H9 (cell line): ENCODE measurements at regions not wholly inside any gene's neighbourhood (a gene's known extent, or its start where the extent isn't known, plus 50 kb on each side); places are given as distances from the start of the nearest gene placed in this dataset.

Experiments used
- DNase-seq: peaks from one replicate; pipeline ENCODE4 v3.0.0-alpha.2; 2017
- H2AFZ ChIP-seq: one replicate; pipeline ENCODE4 v1.6.1; 2013; ENCODE audit warnings: mild to moderate bottlenecking, low read length, control low read depth, moderate library complexity
- H2AK5ac ChIP-seq: 2 replicates; pipeline ENCODE4 v1.6.1; 2013; ENCODE audit warnings: low read length, control low read depth, mixed read lengths; ENCODE audit not compliant: insufficient read length
- H2BK120ac ChIP-seq: one replicate; pipeline ENCODE4 v1.6.1; 2013; ENCODE audit warnings: low read depth, mild to moderate bottlenecking, low read length, control low read depth, inconsistent platforms; ENCODE audit not compliant: poor library complexity, severe bottlenecking
- H2BK12ac ChIP-seq: 2 replicates; pipeline ENCODE4 v1.6.1; 2013; ENCODE audit warnings: low read length, control low read depth, mixed read lengths, low read depth; ENCODE audit not compliant: insufficient read length
- H2BK15ac ChIP-seq: 2 replicates; pipeline ENCODE4 v1.6.1; 2013; ENCODE audit warnings: low read depth, low read length, control low read depth
- H2BK20ac ChIP-seq: one replicate; pipeline ENCODE4 v1.6.1; 2013; ENCODE audit warnings: low read depth, mild to moderate bottlenecking, low read length, control low read depth, inconsistent platforms; ENCODE audit not compliant: poor library complexity, severe bottlenecking
- H2BK5ac ChIP-seq: 2 replicates; pipeline ENCODE4 v1.6.1; 2013; ENCODE audit warnings: low read length, control low read depth, mixed read lengths; ENCODE audit not compliant: insufficient read length
- H3K14ac ChIP-seq: 2 replicates; pipeline ENCODE4 v1.6.1; 2013; ENCODE audit warnings: low read length, control low read depth; ENCODE audit not compliant: insufficient read depth
- H3K18ac ChIP-seq: 2 replicates; pipeline ENCODE4 v1.6.1; 2013; ENCODE audit warnings: low read depth, mild to moderate bottlenecking, mixed read lengths, low read length, control low read depth; ENCODE audit not compliant: insufficient read length
- H3K23ac ChIP-seq: 2 replicates; pipeline ENCODE4 v1.6.1; 2013; ENCODE audit warnings: low read length, control low read depth, mixed read lengths, low read depth; ENCODE audit not compliant: insufficient read length
- H3K23me2 ChIP-seq: 2 replicates; pipeline ENCODE4 v1.6.1; 2013; ENCODE audit warnings: low read depth, mild to moderate bottlenecking, mixed read lengths, low read length, control low read depth; ENCODE audit not compliant: insufficient read length, poor library complexity, severe bottlenecking
- H3K27ac ChIP-seq: 2 replicates; pipeline ENCODE4 v1.5.1; 2013; ENCODE audit warnings: low read length, control low read depth, mixed read lengths, low read depth; ENCODE audit not compliant: insufficient read length
- H3K27me3 ChIP-seq: 2 replicates; pipeline ENCODE4 v1.6.1; 2013; ENCODE audit warnings: low read length, control low read depth, inconsistent platforms; ENCODE audit not compliant: insufficient read depth
- H3K4ac ChIP-seq: 2 replicates; pipeline ENCODE4 v1.6.1; 2013; ENCODE audit warnings: low read depth, mild to moderate bottlenecking, control low read depth, inconsistent platforms, low read length, moderate library complexity
- H3K4me1 ChIP-seq: 2 replicates; pipeline ENCODE4 v1.6.1; 2013; ENCODE audit warnings: low read length, control low read depth, inconsistent platforms; ENCODE audit not compliant: insufficient read depth
- H3K4me2 ChIP-seq: 2 replicates; pipeline ENCODE4 v1.6.1; 2013; ENCODE audit warnings: low read length, control low read depth, mixed read lengths; ENCODE audit not compliant: insufficient read length, insufficient read depth
- H3K56ac ChIP-seq: 2 replicates; pipeline ENCODE4 v1.6.1; 2013; ENCODE audit warnings: low read depth, mild to moderate bottlenecking, mixed read lengths, low read length, control low read depth; ENCODE audit not compliant: insufficient read length
- H3K79me1 ChIP-seq: 2 replicates; pipeline ENCODE4 v1.6.1; 2013; ENCODE audit warnings: low read depth, mild to moderate bottlenecking, moderate library complexity, low read length, control low read depth, inconsistent platforms; ENCODE audit not compliant: insufficient read depth, poor library complexity, severe bottlenecking
- H3K79me2 ChIP-seq: 2 replicates; pipeline ENCODE4 v1.6.1; 2013; ENCODE audit warnings: low read length, control low read depth, inconsistent platforms; ENCODE audit not compliant: insufficient read depth
- H3K9ac ChIP-seq: 2 replicates; pipeline ENCODE4 v1.6.1; 2013; ENCODE audit warnings: low read length, control low read depth, mixed read lengths; ENCODE audit not compliant: insufficient read length; ENCODE audit errors: extremely low read depth
- H3K9me3 ChIP-seq: one replicate; pipeline ENCODE4 v1.6.1; 2013; ENCODE audit warnings: low read depth, low read length, inconsistent platforms; ENCODE audit not compliant: control insufficient read depth
- H3T11ph ChIP-seq: one replicate; pipeline ENCODE4 v1.6.1; 2013; ENCODE audit warnings: mild to moderate bottlenecking, low read length, control low read depth, inconsistent platforms
- H4K20me1 ChIP-seq: one replicate; pipeline ENCODE4 v1.6.1; 2013; ENCODE audit not compliant: control insufficient read depth, insufficient read length, insufficient read depth
- H4K5ac ChIP-seq: 2 replicates; pipeline ENCODE4 v1.6.1; 2013; ENCODE audit warnings: low read depth, mild to moderate bottlenecking, mixed read lengths, low read length, control low read depth; ENCODE audit not compliant: insufficient read length
- H4K8ac ChIP-seq: replicated peaks from 2 replicates; pipeline ENCODE4 v1.6.1; 2013; ENCODE audit warnings: low read length, control low read depth, mixed read lengths, low read depth; ENCODE audit not compliant: insufficient read length
- H4K91ac ChIP-seq: 2 replicates; pipeline ENCODE4 v1.6.1; 2013; ENCODE audit warnings: low read depth, mild to moderate bottlenecking, moderate library complexity, mixed read lengths, low read length, control low read depth; ENCODE audit not compliant: insufficient read length
- H3K27ac Mint-ChIP-seq, 3 experiments: 2 replicates in 2 of 3; 3 replicates in 1 of 3; pipeline ENCODE4 v1.8.0; 2020 to 2021; ENCODE audit warnings: mixed read lengths in 3 of 3, mild to moderate bottlenecking in 1 of 3, moderate library complexity in 1 of 3
- H3K27me3 Mint-ChIP-seq: 2 replicates; pipeline ENCODE4 v1.8.0; 2021; ENCODE audit warnings: low read depth, mild to moderate bottlenecking, moderate library complexity, mixed read lengths
- H3K36me3 Mint-ChIP-seq, 3 experiments: 2 replicates in 2 of 3; 3 replicates in 1 of 3; pipeline ENCODE4 v1.8.0; 2020 to 2021; ENCODE audit warnings: low read depth in 3 of 3, mixed read lengths in 3 of 3; ENCODE audit not compliant: insufficient read depth in 1 of 3
- H3K4me1 Mint-ChIP-seq, 2 experiments: 2 replicates each; pipeline ENCODE4 v1.8.0; 2020; ENCODE audit warnings: mixed read lengths in 2 of 2
- H3K4me3 Mint-ChIP-seq, 2 experiments: 2 replicates in 1 of 2; 3 replicates in 1 of 2; pipeline ENCODE4 v1.8.0; 2020 to 2021; ENCODE audit warnings: mild to moderate bottlenecking in 2 of 2, mixed read lengths in 2 of 2, moderate library complexity in 1 of 2
- H3K9me3 Mint-ChIP-seq, 2 experiments: 2 replicates in 1 of 2; 3 replicates in 1 of 2; pipeline ENCODE4 v1.8.0; 2020; ENCODE audit warnings: mild to moderate bottlenecking in 2 of 2, mixed read lengths in 2 of 2, moderate library complexity in 1 of 2
- CTCF ChIP-seq: fragments of 200-600 bp; sonication (generic); conservative IDR thresholded peaks from 3 replicates; pipeline ENCODE4 v1.8.0; 2021; ENCODE audit warnings: antibody characterized with exemption, mild to moderate bottlenecking
- WGBS: extraction: QIAGEN DNeasy Blood & Tissue Kit; methylation state at CpG from one replicate; pipeline ENCODE4 v1.1.7; 2013; ENCODE audit warnings: missing lambda C conversion rate, low lambda C conversion rate, mixed read lengths; ENCODE audit not compliant: insufficient read length; ENCODE audit errors: extremely low coverage; 5-methylcytosine and 5-hydroxymethylcytosine counted together

GRCh38 chr5:174796711-174797192, 72.4 kb downstream of the MSX2 start:
- Histone ChIP-seq H3K9me3 (no peaks in the 10 kb centered on the region), H2BK20ac (no peak overlapping the region), H2BK15ac (no peak overlapping the region), H3K4me1 (no peaks in the 10 kb centered on the region; the same call in 1 of the 2 replicates), H2BK120ac (no peak overlapping the region), H3K79me1 (no peaks in the 10 kb centered on the region), H3K23me2 (peaks cover 2% of the 10 kb centered on the region), H2AFZ (no peak overlapping the region), H3K14ac (no peak overlapping the region), H3K4ac (no peak overlapping the region), H2BK5ac (no peak overlapping the region), H3K23ac (no peak overlapping the region), H4K8ac (no peak overlapping the region), H2AK5ac (no peak overlapping the region), H4K91ac (no peak overlapping the region), H3T11ph (no peak overlapping the region), H3K27me3 (no peaks in the 10 kb centered on the region), H3K27ac (no peak overlapping the region), H2BK12ac (no peak overlapping the region), H3K79me2 (no peaks in the 10 kb centered on the region), H3K56ac (no peak overlapping the region), H3K18ac (no peak overlapping the region), H3K4me2 (no peak overlapping the region), H4K20me1 (no peaks in the 10 kb centered on the region), H3K9ac (no peak overlapping the region), H4K5ac (no peak overlapping the region)
- no peak for TF ChIP-seq CTCF
- no peaks in the 10 kb centered on the region; a peak in 1 of 5 replicates for H3K9me3 Mint-ChIP-seq
- H3K27me3 Mint-ChIP-seq: peaks cover 12% of the 10 kb centered on the region
- peaks cover 0 to 2% (median 0%) of the 10 kb centered on the region in 3 experiments; a peak in 1 of 7 replicates for H3K36me3 Mint-ChIP-seq
- DNase-seq: no peak
- WGBS: no CpG with 5 or more reads among the region's 7 CpGs
- peak overlapping the region in 1 of 3 experiments; percentile 78; a peak in 1 of 7 replicates for H3K27ac Mint-ChIP-seq
- no peak overlapping the region for H3K4me3 Mint-ChIP-seq
- peaks cover 7 to 8% of the 10 kb centered on the region in 2 experiments for H3K4me1 Mint-ChIP-seq
